Osteoblast (primary cell): ENCODE measurements at regions not wholly inside any gene's neighbourhood (a gene's known extent, or its start where the extent isn't known, plus 50 kb on each side); places are given as distances from the start of the nearest gene placed in this dataset.

Experiments
- DNase-seq: peaks from one replicate; pipeline ENCODE4 v3.0.0; 2011; ENCODE audit warnings: low spot score, mixed read lengths; ENCODE audit not compliant: insufficient read length; ENCODE audit errors: missing footprints
- H2AFZ ChIP-seq: 2 replicates; pipeline ENCODE4 v1.6.0; 2011; ENCODE audit warnings: mild to moderate bottlenecking, low read length
- H3K27ac ChIP-seq: 2 replicates; pipeline ENCODE4 v1.5.1; 2011; ENCODE audit warnings: mild to moderate bottlenecking, low read depth, low read length, moderate library complexity
- H3K27me3 ChIP-seq: 2 replicates; pipeline ENCODE4 v1.6.0; 2012; ENCODE audit warnings: mild to moderate bottlenecking, control low read depth, inconsistent platforms, low read length, moderate library complexity; ENCODE audit not compliant: insufficient read depth
- H3K36me3 ChIP-seq: 2 replicates; pipeline ENCODE4 v1.5.1; 2011; ENCODE audit warnings: mild to moderate bottlenecking, low read length, control low read depth, moderate library complexity; ENCODE audit not compliant: insufficient read depth
- H3K4me1 ChIP-seq: 2 replicates; pipeline ENCODE4 v1.5.1; 2011; ENCODE audit warnings: mild to moderate bottlenecking, low read length, control low read depth, moderate library complexity; ENCODE audit not compliant: insufficient read depth
- H3K4me2 ChIP-seq: 2 replicates; pipeline ENCODE4 v1.6.0; 2011; ENCODE audit warnings: mild to moderate bottlenecking, low read length; ENCODE audit not compliant: insufficient read depth
- H3K4me3 ChIP-seq: fragments of 200-600 bp; sonication (generic); 3 replicates; pipeline ENCODE4 v1.5.1; 2012; ENCODE audit warnings: mild to moderate bottlenecking, low read length, inconsistent platforms; ENCODE audit not compliant: insufficient read depth
- H3K79me2 ChIP-seq: 2 replicates; pipeline ENCODE4 v1.6.0; 2012; ENCODE audit warnings: mild to moderate bottlenecking, low read length, control low read depth, inconsistent platforms; ENCODE audit not compliant: insufficient read depth
- H3K9me3 ChIP-seq: 2 replicates; pipeline ENCODE4 v1.5.1; 2011; ENCODE audit warnings: low read depth, low read length, control low read depth
- H4K20me1 ChIP-seq: 2 replicates; pipeline ENCODE4 v1.6.0; 2012; ENCODE audit warnings: mild to moderate bottlenecking, low read length, control low read depth; ENCODE audit not compliant: insufficient read depth
- CTCF ChIP-seq: IDR thresholded peaks from 2 replicates; pipeline ENCODE4 v1.5.1; 2011; ENCODE audit warnings: mild to moderate bottlenecking, low read depth, low read length, moderate library complexity; ENCODE audit errors: extremely low read depth

- no peaks in the 10 kb centered on the region for H3K79me2 ChIP-seq
- H3K27ac ChIP-seq: no peak overlapping the region
- TF ChIP-seq CTCF: no peak
- DNase-seq: no peak
- no peak overlapping the region for H2AFZ ChIP-seq
- peaks cover 12% of the 10 kb centered on the region for H3K27me3 ChIP-seq
- H4K20me1 ChIP-seq: no peaks in the 10 kb centered on the region
- H3K36me3 ChIP-seq: no peaks in the 10 kb centered on the region
- H3K9me3 ChIP-seq: no peaks in the 10 kb centered on the region
- H3K4me2 ChIP-seq: no peak overlapping the region
- H3K4me1 ChIP-seq: peaks cover 6% of the 10 kb centered on the region
- H3K4me3 ChIP-seq: no peak overlapping the region
Measured at GRCh38 chr10:47114680-47115186, 185.3 kb upstream of the GDF10 start.

GRCh38 chr10:47115322-47115721, 184.7 kb upstream of the GDF10 start:
- TF ChIP-seq CTCF: no peak
- H3K27me3 ChIP-seq: peaks cover 12% of the 10 kb centered on the region
- H3K27ac ChIP-seq: no peak overlapping the region
- H4K20me1 ChIP-seq: no peaks in the 10 kb centered on the region
- DNase-seq: no peak
- no peaks in the 10 kb centered on the region for H3K79me2 ChIP-seq
- H3K36me3 ChIP-seq: no peaks in the 10 kb centered on the region
- H3K4me1 ChIP-seq: peaks cover 6% of the 10 kb centered on the region
- H2AFZ ChIP-seq: no peak overlapping the region
- no peak overlapping the region for H3K4me3 ChIP-seq
- no peaks in the 10 kb centered on the region for H3K9me3 ChIP-seq
- no peak overlapping the region for H3K4me2 ChIP-seq

- Histone ChIP-seq H2AFZ (peak overlapping the region; percentile 38), H3K4me2 (no peak overlapping the region), H3K27ac (no peak overlapping the region), H4K20me1 (no peaks in the 10 kb centered on the region), H3K79me2 (no peaks in the 10 kb centered on the region), H3K9me3 (no peaks in the 10 kb centered on the region), H3K36me3 (no peaks in the 10 kb centered on the region), H3K27me3 (peaks cover 10% of the 10 kb centered on the region), H3K4me3 (no peak overlapping the region), H3K4me1 (peaks cover 6% of the 10 kb centered on the region)
- no peak for DNase-seq
- no peak for TF ChIP-seq CTCF
Measured at GRCh38 chr10:47116445-47116844, 183.6 kb upstream of the GDF10 start.

- no peaks in the 10 kb centered on the region for H4K20me1 ChIP-seq
- H3K36me3 ChIP-seq: no peaks in the 10 kb centered on the region
- H3K4me3 ChIP-seq: no peak overlapping the region
- no peaks in the 10 kb centered on the region for H3K9me3 ChIP-seq
- no peak overlapping the region for H2AFZ ChIP-seq
- TF ChIP-seq CTCF: no peak
- H3K4me1 ChIP-seq: peaks cover 6% of the 10 kb centered on the region
- peaks cover 10% of the 10 kb centered on the region for H3K27me3 ChIP-seq
- no peak for DNase-seq
- H3K4me2 ChIP-seq: no peak overlapping the region
- no peak overlapping the region for H3K27ac ChIP-seq
- H3K79me2 ChIP-seq: no peaks in the 10 kb centered on the region
Measured at GRCh38 chr10:47118326-47118725, 181.7 kb upstream of the GDF10 start.
